HepG2 (cell line): ENCODE measurements at regions not wholly inside any gene's neighbourhood (a gene's known extent, or its start where the extent isn't known, plus 50 kb on each side); places are given as distances from the start of the nearest gene placed in this dataset.
A peak's percentile ranks its signal among the peaks of the same experiment; 100 is the strongest.

Experiments used
- ARNT2 ChIP-seq: sonication (generic); formaldehyde crosslinking; IDR thresholded peaks from 2 replicates; pipeline ENCODE4 v1.8.0; 2022; ENCODE audit warnings: mild to moderate bottlenecking, low read depth, missing genetic modification reagents, moderate library complexity
- CEBPB ChIP-seq: IDR thresholded peaks from 2 replicates; pipeline ENCODE4 v1.6.1; 2011; ENCODE audit warnings: low read depth, low read length, improper control_type of control experiment, borderline replicate concordance
- DR1 ChIP-seq: sonication (generic); formaldehyde crosslinking; IDR thresholded peaks from 2 replicates; pipeline ENCODE4 v1.8.0; 2021; ENCODE audit warnings: mild to moderate bottlenecking, missing genetic modification reagents, inconsistent platforms
- LBX2 ChIP-seq: sonication (generic); formaldehyde crosslinking; IDR thresholded peaks from 2 replicates; pipeline ENCODE4 v1.5.0; 2020; ENCODE audit warnings: missing genetic modification reagents, mild to moderate bottlenecking, borderline replicate concordance
- NONO ChIP-seq, 2 experiments: fragments of 450-650 bp in 1 of 2; sonication (generic) in 1 of 2; formaldehyde crosslinking in 1 of 2; IDR thresholded peaks in 1 of 2; conservative IDR thresholded peaks in 1 of 2; 2 replicates each; pipeline versions ENCODE4 v1.6.1 to v1.8.0; 2017 to 2022; ENCODE audit warnings: mild to moderate bottlenecking in 1 of 2, missing genetic modification reagents in 1 of 2, moderate library complexity in 1 of 2
- NR2F2 ChIP-seq: IDR thresholded peaks from 2 replicates; pipeline ENCODE4 v1.6.1; 2012; ENCODE audit warnings: low read depth, inconsistent platforms, borderline replicate concordance
- SETDB1 ChIP-seq: sonication (generic); formaldehyde crosslinking; IDR thresholded peaks from 2 replicates; pipeline ENCODE4 v1.5.1; 2020; ENCODE audit warnings: missing genetic modification reagents, mild to moderate bottlenecking, borderline replicate concordance
- THRA ChIP-seq: sonication (generic); formaldehyde crosslinking; IDR thresholded peaks from 2 replicates; pipeline ENCODE4 v1.4.0; 2020; ENCODE audit warnings: missing genetic modification reagents, borderline replicate concordance
- ZBTB42 ChIP-seq: sonication (generic); formaldehyde crosslinking; IDR thresholded peaks from 2 replicates; pipeline ENCODE4 v1.5.0; 2020; ENCODE audit warnings: mild to moderate bottlenecking, missing genetic modification reagents
- ZNF180 ChIP-seq: sonication (generic); formaldehyde crosslinking; IDR thresholded peaks from 2 replicates; pipeline ENCODE4 v1.4.0; 2020; ENCODE audit warnings: low read depth, missing genetic modification reagents, borderline replicate concordance
- ZNF318 ChIP-seq: sonication (generic); formaldehyde crosslinking; IDR thresholded peaks from 2 replicates; pipeline ENCODE4 v1.4.0; 2020; ENCODE audit warnings: mild to moderate bottlenecking, missing genetic modification reagents
- ZNF468 ChIP-seq: sonication (generic); formaldehyde crosslinking; IDR thresholded peaks from 2 replicates; pipeline ENCODE4 v1.8.0; 2022; ENCODE audit warnings: mild to moderate bottlenecking, moderate library complexity, missing genetic modification reagents
- ZNF530 ChIP-seq: sonication (generic); formaldehyde crosslinking; IDR thresholded peaks from 2 replicates; pipeline ENCODE4 v1.5.0; 2020; ENCODE audit warnings: low read depth, mild to moderate bottlenecking, missing genetic modification reagents
- ZNF556 ChIP-seq: sonication (generic); formaldehyde crosslinking; IDR thresholded peaks from 2 replicates; pipeline ENCODE4 v1.4.0; 2020; ENCODE audit warnings: mild to moderate bottlenecking, missing genetic modification reagents, borderline replicate concordance
- ZNF598 ChIP-seq: sonication (generic); formaldehyde crosslinking; IDR thresholded peaks from 2 replicates; pipeline ENCODE4 v1.5.1; 2020; ENCODE audit warnings: mild to moderate bottlenecking, missing genetic modification reagents, borderline replicate concordance
- ZNF616 ChIP-seq: sonication (generic); formaldehyde crosslinking; IDR thresholded peaks from 2 replicates; pipeline ENCODE4 v1.5.0; 2020; ENCODE audit warnings: low read depth, mild to moderate bottlenecking, missing genetic modification reagents
- ZNF703 ChIP-seq: sonication (generic); formaldehyde crosslinking; IDR thresholded peaks from 2 replicates; pipeline ENCODE4 v1.5.1; 2020; ENCODE audit warnings: missing genetic modification reagents, mild to moderate bottlenecking, moderate library complexity, borderline replicate concordance
- ZNF777 ChIP-seq: sonication (generic); formaldehyde crosslinking; IDR thresholded peaks from 2 replicates; pipeline ENCODE4 v1.4.0; 2020; ENCODE audit warnings: missing genetic modification reagents
- ZNF891 ChIP-seq: sonication (generic); formaldehyde crosslinking; IDR thresholded peaks from 2 replicates; pipeline ENCODE4 v1.5.0; 2020; ENCODE audit warnings: mild to moderate bottlenecking, missing genetic modification reagents

- no peak for TF ChIP-seq ZNF318 (CRISPR knock-in tag)
- peak; percentile 40; the same call in 1 of the 2 replicates for TF ChIP-seq ZNF556 (CRISPR knock-in tag)
- TF ChIP-seq ZBTB42 (CRISPR knock-in tag) = no peak
- peak; percentile 50 for TF ChIP-seq ARNT2 (CRISPR knock-in tag)
- TF ChIP-seq LBX2 = no peak
- no peak; the same call in 1 of the 2 replicates for TF ChIP-seq ZNF703
- peak; percentile 56; the same call in 1 of the 2 replicates for TF ChIP-seq ZNF598 (CRISPR knock-in tag)
- no peak for TF ChIP-seq NR2F2
- peak; percentile 29; the same call in 1 of the 2 replicates for TF ChIP-seq ZNF777
- no peak for TF ChIP-seq CEBPB
- TF ChIP-seq ZNF616 = 0 out of 2 replicates have a peak, but pooled peaks have one; percentile 49
- TF ChIP-seq ZNF891 (CRISPR knock-in tag) = no peak
- no peak for TF ChIP-seq NONO (IDR thresholded peaks at IDR 0.05)
- peak; percentile 79 for TF ChIP-seq NONO (CRISPR knock-in tag; conservative IDR thresholded peaks at IDR 0.05)
- no peak for TF ChIP-seq SETDB1 (CRISPR knock-in tag)
- no peak for TF ChIP-seq ZNF530 (CRISPR knock-in tag)
- no peak for TF ChIP-seq ZNF468 (CRISPR knock-in tag)
- peak; percentile 68; the same call in 1 of the 2 replicates for TF ChIP-seq THRA
- peak; percentile 34; the same call in 1 of the 2 replicates for TF ChIP-seq DR1 (CRISPR knock-in tag)
- TF ChIP-seq ZNF180 (CRISPR knock-in tag) = peak; percentile 97; the same call in 1 of the 2 replicates
Observed at GRCh38 chr1:121519042-121519755, 334.4 kb downstream of the SRGAP2C start (continued).
